HEK293 (cell line): ENCODE measurements at regions not wholly inside any gene's neighbourhood (a gene's known extent, or its start where the extent isn't known, plus 50 kb on each side); places are given as distances from the start of the nearest gene placed in this dataset.

Experiments
- CTCF ChIA-PET: fragments of 350-600 bp; formaldehyde crosslinking; extraction: SDS; loops from one replicate; lab custom pipeline; 2021; ENCODE audit warnings: antibody characterized with exemption; lab: Yijun Ruan, JAX
- POLR2A ChIA-PET: fragments of 300-600 bp; formaldehyde crosslinking; extraction: SDS; loops from one replicate; lab custom pipeline; 2020; ENCODE audit warnings: antibody characterized with exemption, inconsistent platforms; lab: Yijun Ruan, JAX
- H3K27ac ChIP-seq: fragments of 200-500 bp; sonication (Bioruptor generic); 2 replicates; pipeline ENCODE4 v1.5.1; 2014; ENCODE audit warnings: low read depth, low read length, control low read depth, inconsistent platforms; ENCODE audit errors: extremely low read depth
- H3K36me3 ChIP-seq, 2 experiments: fragments of 200-500 bp in 1 of 2; sonication (Bioruptor generic) in 1 of 2; 1 replicate in 1 of 2; 2 replicates in 1 of 2; pipeline ENCODE4 v1.5.1; 2014 to 2017; ENCODE audit warnings: inconsistent platforms in 2 of 2, low read length in 2 of 2; ENCODE audit not compliant: control insufficient read depth in 2 of 2, insufficient read depth in 1 of 2
- H3K4me1 ChIP-seq: fragments of 200-500 bp; sonication (Bioruptor generic); 2 replicates; pipeline ENCODE4 v1.5.1; 2014; ENCODE audit warnings: mild to moderate bottlenecking, low read length, inconsistent platforms; ENCODE audit not compliant: control insufficient read depth, insufficient read depth
- H3K4me3 ChIP-seq: 2 replicates; pipeline ENCODE4 v1.5.1; 2011; ENCODE audit warnings: low read depth, mild to moderate bottlenecking, control low read depth, low read length, moderate library complexity
- H3K9me3 ChIP-seq: fragments of 200-500 bp; sonication (Bioruptor generic); 2 replicates; pipeline ENCODE4 v1.5.1; 2014; ENCODE audit warnings: low read depth, low read length, inconsistent platforms; ENCODE audit not compliant: control insufficient read depth, insufficient read depth
- ELK4 ChIP-seq: IDR thresholded peaks from 2 replicates; pipeline ENCODE4 v1.6.1; 2011; ENCODE audit warnings: mild to moderate bottlenecking, low read depth, low read length, borderline replicate concordance
- MEIS1 ChIP-seq: sonication (generic); formaldehyde crosslinking; IDR thresholded peaks from 2 replicates; pipeline ENCODE4 v1.8.1; 2022; ENCODE audit warnings: missing genetic modification reagents, mild to moderate bottlenecking, borderline replicate concordance
- ZBTB44 ChIP-seq: fragments of 450-650 bp; IDR thresholded peaks from 2 replicates; pipeline ENCODE4 v1.5.1; 2018; ENCODE audit warnings: missing biosample characterization, mild to moderate bottlenecking, missing genetic modification characterization
- ZNF140 ChIP-seq: fragments of 450-650 bp; formaldehyde crosslinking; IDR thresholded peaks from 2 replicates; pipeline ENCODE4 v1.5.1; 2016; ENCODE audit warnings: missing biosample characterization, missing genetic modification characterization
- ZNF169 ChIP-seq: fragments of 450-650 bp; formaldehyde crosslinking; IDR thresholded peaks from 2 replicates; pipeline ENCODE4 v1.5.1; 2016; ENCODE audit warnings: missing biosample characterization, missing genetic modification characterization
- ZNF280C ChIP-seq: fragments of 450-650 bp; formaldehyde crosslinking; IDR thresholded peaks from 2 replicates; pipeline ENCODE4 v1.5.1; 2016; ENCODE audit warnings: missing biosample characterization, missing genetic modification characterization
- ZNF391 ChIP-seq: fragments of 450-650 bp; formaldehyde crosslinking; IDR thresholded peaks from 2 replicates; pipeline ENCODE4 v1.5.1; 2016; ENCODE audit warnings: low read depth, missing biosample characterization, missing genetic modification characterization, borderline replicate concordance
- ZNF48 ChIP-seq: fragments of 450-650 bp; formaldehyde crosslinking; IDR thresholded peaks from 2 replicates; pipeline ENCODE4 v1.5.1; 2016; ENCODE audit warnings: missing biosample characterization, missing genetic modification characterization
- ZNF561 ChIP-seq: fragments of 450-650 bp; IDR thresholded peaks from 2 replicates; pipeline ENCODE4 v1.5.1; 2018; ENCODE audit warnings: missing biosample characterization, missing genetic modification characterization, borderline replicate concordance
- ZNF621 ChIP-seq: fragments of 450-650 bp; formaldehyde crosslinking; IDR thresholded peaks from 2 replicates; pipeline ENCODE4 v1.5.1; 2017; ENCODE audit warnings: missing biosample characterization, missing genetic modification characterization
- ZNF624 ChIP-seq: fragments of 450-650 bp; formaldehyde crosslinking; IDR thresholded peaks from 2 replicates; pipeline ENCODE4 v1.5.1; 2017; ENCODE audit warnings: missing biosample characterization, missing genetic modification characterization
- ZNF843 ChIP-seq: fragments of 450-650 bp; formaldehyde crosslinking; IDR thresholded peaks from 2 replicates; pipeline ENCODE4 v1.5.1; 2016; ENCODE audit warnings: missing biosample characterization, missing genetic modification characterization
- TF ChIP-seq, protein P1 (sequence below): fragments of 450-650 bp; formaldehyde crosslinking; IDR thresholded peaks from 2 replicates; pipeline ENCODE4 v1.5.1; 2016; ENCODE audit warnings: missing biosample characterization, missing genetic modification characterization
- TF ChIP-seq, protein P2 (sequence below): fragments of 450-650 bp; formaldehyde crosslinking; IDR thresholded peaks from 2 replicates; pipeline ENCODE4 v1.5.1; 2016; ENCODE audit warnings: missing biosample characterization, missing genetic modification characterization, low read depth

DNA sequence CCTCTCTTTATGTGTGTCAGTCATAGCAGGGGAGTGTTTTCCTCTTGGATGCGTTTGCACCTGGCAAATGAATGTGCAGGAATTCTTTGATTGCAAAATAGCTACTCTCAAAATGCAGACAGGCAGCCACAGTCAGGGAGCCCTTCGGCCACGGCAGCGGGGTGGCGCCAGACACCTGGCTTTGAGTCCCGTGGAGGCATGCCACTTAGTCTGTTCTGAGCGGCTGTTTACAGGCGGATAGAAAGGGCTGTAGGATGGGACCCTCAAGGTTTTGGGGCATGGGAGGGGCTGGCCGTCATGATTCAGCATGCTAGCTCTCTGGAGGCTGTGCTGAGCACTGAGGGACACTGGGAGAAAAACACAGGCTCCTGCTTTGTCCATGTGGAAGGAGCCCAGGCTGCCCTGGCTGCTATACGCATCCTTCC, 117.1 kb downstream of the SLC25A47 start (continued):
- TF ChIP-seq ZBTB44 (tag by site-specific recombination) (peak; percentile 68), ZNF140 (no peak), ZNF561 (peak; percentile 65; the same call in 1 of the 2 replicates), ZNF280C (tag by site-specific recombination) (no peak), ZNF621 (tag by site-specific recombination) (no peak), MEIS1 (no peak), ELK4 (no peak), ZNF169 (tag by site-specific recombination) (no peak)

DNA sequence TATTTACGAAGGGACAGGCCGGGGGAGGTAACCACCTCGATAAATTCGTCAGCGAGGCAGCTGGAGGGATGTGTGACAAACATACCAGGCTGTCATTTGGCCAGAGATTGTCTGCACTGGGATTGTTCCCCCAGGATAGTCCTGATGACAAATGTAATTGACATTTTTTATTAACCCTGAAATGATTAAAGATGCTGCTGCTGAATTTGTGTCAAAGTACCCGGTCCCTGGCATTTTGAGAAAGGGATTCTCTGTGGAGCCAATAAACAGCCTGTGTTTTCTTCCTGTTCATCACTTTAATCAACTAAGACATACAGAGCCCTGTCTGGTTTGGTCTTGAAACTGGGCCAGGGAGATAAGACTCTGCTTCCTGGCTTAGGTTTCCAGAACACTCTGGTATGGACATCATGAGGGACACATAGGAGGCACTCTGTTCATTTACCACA, 117.6 kb downstream of the SLC25A47 start:
- peaks cover 7% of the 10 kb centered on the region; the same call in 1 of the 2 replicates for H3K4me1 ChIP-seq
- POLR2A ChIA-PET: interaction anchor here (1.0 kb wide), 1 partner anchor 205 kb away, joined by 7 read pairs; no protein-coding TSS in a partner anchor

More for the DNA sequence above, 117.6 kb downstream of the SLC25A47 start:
- no peak overlapping the region for H3K27ac ChIP-seq
- no peak for TF ChIP-seq ZNF391 (tag by site-specific recombination)
- TF ChIP-seq ZNF624 (tag by site-specific recombination): no peak
- TF ChIP-seq, protein P1, sequence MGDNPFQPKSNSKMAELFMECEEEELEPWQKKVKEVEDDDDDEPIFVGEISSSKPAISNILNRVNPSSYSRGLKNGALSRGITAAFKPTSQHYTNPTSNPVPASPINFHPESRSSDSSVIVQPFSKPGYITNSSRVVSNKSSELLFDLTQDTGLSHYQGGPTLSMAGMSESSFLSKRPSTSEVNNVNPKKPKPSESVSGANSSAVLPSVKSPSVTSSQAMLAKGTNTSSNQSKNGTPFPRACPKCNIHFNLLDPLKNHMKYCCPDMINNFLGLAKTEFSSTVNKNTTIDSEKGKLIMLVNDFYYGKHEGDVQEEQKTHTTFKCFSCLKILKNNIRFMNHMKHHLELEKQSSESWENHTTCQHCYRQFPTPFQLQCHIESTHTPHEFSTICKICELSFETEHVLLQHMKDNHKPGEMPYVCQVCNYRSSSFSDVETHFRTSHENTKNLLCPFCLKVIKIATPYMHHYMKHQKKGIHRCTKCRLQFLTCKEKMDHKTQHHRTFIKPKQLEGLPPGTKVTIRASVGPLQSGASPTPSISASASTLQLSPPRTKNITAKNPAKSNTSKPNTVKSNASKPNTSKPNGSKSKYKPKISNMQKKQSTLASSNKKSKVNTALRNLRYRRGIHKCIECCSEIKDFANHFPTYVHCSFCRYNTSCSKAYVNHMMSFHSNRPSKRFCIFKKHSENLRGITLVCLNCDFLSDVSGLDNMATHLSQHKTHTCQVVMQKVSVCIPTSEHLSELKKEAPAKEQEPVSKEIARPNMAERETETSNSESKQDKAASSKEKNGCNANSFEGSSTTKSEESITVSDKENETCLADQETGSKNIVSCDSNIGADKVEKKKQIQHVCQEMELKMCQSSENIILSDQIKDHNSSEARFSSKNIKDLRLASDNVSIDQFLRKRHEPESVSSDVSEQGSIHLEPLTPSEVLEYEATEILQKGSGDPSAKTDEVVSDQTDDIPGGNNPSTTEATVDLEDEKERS (tag by site-specific recombination): no peak
- TF ChIP-seq, protein P2, sequence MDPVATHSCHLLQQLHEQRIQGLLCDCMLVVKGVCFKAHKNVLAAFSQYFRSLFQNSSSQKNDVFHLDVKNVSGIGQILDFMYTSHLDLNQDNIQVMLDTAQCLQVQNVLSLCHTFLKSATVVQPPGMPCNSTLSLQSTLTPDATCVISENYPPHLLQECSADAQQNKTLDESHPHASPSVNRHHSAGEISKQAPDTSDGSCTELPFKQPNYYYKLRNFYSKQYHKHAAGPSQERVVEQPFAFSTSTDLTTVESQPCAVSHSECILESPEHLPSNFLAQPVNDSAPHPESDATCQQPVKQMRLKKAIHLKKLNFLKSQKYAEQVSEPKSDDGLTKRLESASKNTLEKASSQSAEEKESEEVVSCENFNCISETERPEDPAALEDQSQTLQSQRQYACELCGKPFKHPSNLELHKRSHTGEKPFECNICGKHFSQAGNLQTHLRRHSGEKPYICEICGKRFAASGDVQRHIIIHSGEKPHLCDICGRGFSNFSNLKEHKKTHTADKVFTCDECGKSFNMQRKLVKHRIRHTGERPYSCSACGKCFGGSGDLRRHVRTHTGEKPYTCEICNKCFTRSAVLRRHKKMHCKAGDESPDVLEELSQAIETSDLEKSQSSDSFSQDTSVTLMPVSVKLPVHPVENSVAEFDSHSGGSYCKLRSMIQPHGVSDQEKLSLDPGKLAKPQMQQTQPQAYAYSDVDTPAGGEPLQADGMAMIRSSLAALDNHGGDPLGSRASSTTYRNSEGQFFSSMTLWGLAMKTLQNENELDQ: no peak
- no peak for TF ChIP-seq MEIS1
- TF ChIP-seq ZNF48 (tag by site-specific recombination): no peak
- no peak for TF ChIP-seq ZNF843 (tag by site-specific recombination)
- H3K9me3 ChIP-seq: no peaks in the 10 kb centered on the region
- H3K4me3 ChIP-seq: no peak overlapping the region
- CTCF ChIA-PET: interaction anchor here (0.5 to 6.0 kb wide), 18 partner anchors 14 to 484 kb away, joined by 3 to 68 read pairs (median 5); no protein-coding TSS in a partner anchor
- H3K36me3 ChIP-seq: no peaks in the 10 kb centered on the region
